ENCODE measurements at regions not wholly inside any gene's neighbourhood (a gene's known extent, or its start where the extent isn't known, plus 50 kb on each side); places are given as distances from the start of the nearest gene placed in this dataset.
"Not testable (repeated sequence)": the region's sequence is repeated elsewhere in the genome, so short reads cannot be mapped to it uniquely, and the experiment has no call there.

- Mint-ChIP-seq H3K9me3 (ENCODE audit: unreplicated experiment) (no peaks in the 10 kb centered on the region), H3K36me3 (ENCODE audit: unreplicated experiment) (no peaks in the 10 kb centered on the region), H3K27me3 (ENCODE audit: unreplicated experiment) (no peaks in the 10 kb centered on the region), H3K4me1 (ENCODE audit: low read depth, unreplicated experiment) (no peaks in the 10 kb centered on the region), H3K27ac (ENCODE audit: unreplicated experiment) (no peak overlapping the region), H3K4me3 (ENCODE audit: unreplicated experiment) (no peak overlapping the region)
- DNase-seq, result no peak
- TF ChIP-seq, protein P1, sequence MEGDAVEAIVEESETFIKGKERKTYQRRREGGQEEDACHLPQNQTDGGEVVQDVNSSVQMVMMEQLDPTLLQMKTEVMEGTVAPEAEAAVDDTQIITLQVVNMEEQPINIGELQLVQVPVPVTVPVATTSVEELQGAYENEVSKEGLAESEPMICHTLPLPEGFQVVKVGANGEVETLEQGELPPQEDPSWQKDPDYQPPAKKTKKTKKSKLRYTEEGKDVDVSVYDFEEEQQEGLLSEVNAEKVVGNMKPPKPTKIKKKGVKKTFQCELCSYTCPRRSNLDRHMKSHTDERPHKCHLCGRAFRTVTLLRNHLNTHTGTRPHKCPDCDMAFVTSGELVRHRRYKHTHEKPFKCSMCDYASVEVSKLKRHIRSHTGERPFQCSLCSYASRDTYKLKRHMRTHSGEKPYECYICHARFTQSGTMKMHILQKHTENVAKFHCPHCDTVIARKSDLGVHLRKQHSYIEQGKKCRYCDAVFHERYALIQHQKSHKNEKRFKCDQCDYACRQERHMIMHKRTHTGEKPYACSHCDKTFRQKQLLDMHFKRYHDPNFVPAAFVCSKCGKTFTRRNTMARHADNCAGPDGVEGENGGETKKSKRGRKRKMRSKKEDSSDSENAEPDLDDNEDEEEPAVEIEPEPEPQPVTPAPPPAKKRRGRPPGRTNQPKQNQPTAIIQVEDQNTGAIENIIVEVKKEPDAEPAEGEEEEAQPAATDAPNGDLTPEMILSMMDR (IDR thresholded peaks at IDR 0.05; ENCODE audit: partially characterized antibody, unreplicated experiment), result no peak
Observed at GRCh38 chr16:10265770-10266615, 83.8 kb upstream of the GRIN2A start.

GRCh38 chr16:10266809-10267208 lies 84.6 kb upstream of the GRIN2A start:
- TF ChIP-seq, protein P1 (IDR thresholded peaks at IDR 0.05; ENCODE audit: partially characterized antibody, unreplicated experiment), result no peak
- H3K27ac Mint-ChIP-seq (ENCODE audit: unreplicated experiment), result no peak overlapping the region
- no peaks in the 10 kb centered on the region for H3K4me1 Mint-ChIP-seq (ENCODE audit: low read depth, unreplicated experiment)
- no peaks in the 10 kb centered on the region for H3K36me3 Mint-ChIP-seq (ENCODE audit: unreplicated experiment)
- H3K9me3 Mint-ChIP-seq (ENCODE audit: unreplicated experiment), result no peaks in the 10 kb centered on the region
- no peaks in the 10 kb centered on the region for H3K27me3 Mint-ChIP-seq (ENCODE audit: unreplicated experiment)
- H3K4me3 Mint-ChIP-seq (ENCODE audit: unreplicated experiment), result no peak overlapping the region
- no peak for DNase-seq

DNA sequence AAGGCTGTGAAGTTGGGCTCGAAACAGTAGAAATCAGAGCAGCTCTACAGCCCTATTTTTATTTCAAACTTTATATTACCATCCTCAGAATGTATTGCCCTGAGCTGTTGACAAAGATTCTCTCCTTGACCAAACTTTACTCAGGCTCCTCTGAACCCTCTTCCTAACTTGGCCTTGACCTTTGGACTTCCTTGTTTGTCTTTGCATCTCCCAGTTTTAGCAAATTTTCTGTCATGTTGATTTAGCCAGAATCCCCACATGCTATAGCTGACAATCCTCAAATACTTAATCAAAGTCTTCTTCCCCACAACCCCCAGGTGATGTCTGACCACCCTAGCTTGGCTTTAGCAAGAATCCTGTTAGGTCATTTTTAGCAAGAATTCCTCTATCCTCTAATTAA lies 87.4 kb upstream of the GRIN2A start:
- H3K4me1 Mint-ChIP-seq (ENCODE audit: low read depth, unreplicated experiment), result no peaks in the 10 kb centered on the region
- DNase-seq, result no peak
- no peaks in the 10 kb centered on the region for H3K27me3 Mint-ChIP-seq (ENCODE audit: unreplicated experiment)
- no peak overlapping the region for H3K4me3 Mint-ChIP-seq (ENCODE audit: unreplicated experiment)
- H3K27ac Mint-ChIP-seq (ENCODE audit: unreplicated experiment), result no peak overlapping the region
- H3K9me3 Mint-ChIP-seq (ENCODE audit: unreplicated experiment), result peaks cover 2% of the 10 kb centered on the region
- no peaks in the 10 kb centered on the region for H3K36me3 Mint-ChIP-seq (ENCODE audit: unreplicated experiment)
- TF ChIP-seq, protein P1 (IDR thresholded peaks at IDR 0.05; ENCODE audit: partially characterized antibody, unreplicated experiment), result no peak

GRCh38 chr16:10272250-10272854 lies 90.1 kb upstream of the GRIN2A start:
- not testable (repeated sequence) for H3K27ac Mint-ChIP-seq (ENCODE audit: unreplicated experiment); H3K4me3 Mint-ChIP-seq (ENCODE audit: unreplicated experiment); H3K36me3 Mint-ChIP-seq (ENCODE audit: unreplicated experiment); DNase-seq; H3K27me3 Mint-ChIP-seq (ENCODE audit: unreplicated experiment); H3K9me3 Mint-ChIP-seq (ENCODE audit: unreplicated experiment); H3K4me1 Mint-ChIP-seq (ENCODE audit: low read depth, unreplicated experiment)

GRCh38 chr16:10275214-10275996 lies 93.2 kb upstream of the GRIN2A start:
- not testable (repeated sequence) for H3K4me3 Mint-ChIP-seq (ENCODE audit: unreplicated experiment); H3K36me3 Mint-ChIP-seq (ENCODE audit: unreplicated experiment); DNase-seq; H3K9me3 Mint-ChIP-seq (ENCODE audit: unreplicated experiment); H3K27me3 Mint-ChIP-seq (ENCODE audit: unreplicated experiment); H3K4me1 Mint-ChIP-seq (ENCODE audit: low read depth, unreplicated experiment); H3K27ac Mint-ChIP-seq (ENCODE audit: unreplicated experiment)

All from glutamatergic neuron (in vitro differentiated cells).